ENCODE measurements at regions not wholly inside any gene's neighbourhood (a gene's known extent, or its start where the extent isn't known, plus 50 kb on each side); places are given as distances from the start of the nearest gene placed in this dataset.

DNA sequence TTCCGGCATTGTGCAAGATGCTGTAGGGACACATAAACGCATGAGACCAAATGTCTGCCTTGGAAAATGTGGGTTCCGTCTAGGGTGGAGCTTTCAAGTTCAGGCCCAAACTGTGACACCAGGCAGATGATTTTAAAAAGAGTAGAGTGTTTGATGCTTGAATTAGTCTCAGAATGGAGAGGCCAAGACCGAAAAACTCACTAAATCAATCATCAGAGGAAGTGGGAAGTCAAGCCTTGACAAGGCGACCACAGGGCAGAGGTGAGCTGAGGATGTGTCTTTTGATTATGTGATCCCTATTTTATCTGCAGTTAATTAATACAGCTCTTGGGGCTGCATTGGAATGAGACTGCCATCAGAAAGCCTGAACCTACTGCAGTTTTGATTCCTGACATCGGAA lies 275.4 kb downstream of the ABHD5 start:
- no peaks in the 10 kb centered on the region for H3K9me3 ChIP-seq
- no peak overlapping the region for H3K4me3 ChIP-seq
- intact Hi-C loops (cut with DNase I) = no loop called here
- no peaks in the 10 kb centered on the region for H3K36me3 ChIP-seq
- ATAC-seq (no peak), DNase-seq (no peak)
- peaks cover 10% of the 10 kb centered on the region for H3K27me3 ChIP-seq (ENCODE audit: low read depth)
- no peaks in the 10 kb centered on the region for H3K4me1 ChIP-seq
- TF ChIP-seq, protein P1, sequence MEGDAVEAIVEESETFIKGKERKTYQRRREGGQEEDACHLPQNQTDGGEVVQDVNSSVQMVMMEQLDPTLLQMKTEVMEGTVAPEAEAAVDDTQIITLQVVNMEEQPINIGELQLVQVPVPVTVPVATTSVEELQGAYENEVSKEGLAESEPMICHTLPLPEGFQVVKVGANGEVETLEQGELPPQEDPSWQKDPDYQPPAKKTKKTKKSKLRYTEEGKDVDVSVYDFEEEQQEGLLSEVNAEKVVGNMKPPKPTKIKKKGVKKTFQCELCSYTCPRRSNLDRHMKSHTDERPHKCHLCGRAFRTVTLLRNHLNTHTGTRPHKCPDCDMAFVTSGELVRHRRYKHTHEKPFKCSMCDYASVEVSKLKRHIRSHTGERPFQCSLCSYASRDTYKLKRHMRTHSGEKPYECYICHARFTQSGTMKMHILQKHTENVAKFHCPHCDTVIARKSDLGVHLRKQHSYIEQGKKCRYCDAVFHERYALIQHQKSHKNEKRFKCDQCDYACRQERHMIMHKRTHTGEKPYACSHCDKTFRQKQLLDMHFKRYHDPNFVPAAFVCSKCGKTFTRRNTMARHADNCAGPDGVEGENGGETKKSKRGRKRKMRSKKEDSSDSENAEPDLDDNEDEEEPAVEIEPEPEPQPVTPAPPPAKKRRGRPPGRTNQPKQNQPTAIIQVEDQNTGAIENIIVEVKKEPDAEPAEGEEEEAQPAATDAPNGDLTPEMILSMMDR (IDR thresholded peaks at IDR 0.05) = no peak
- H3K27ac ChIP-seq = no peak overlapping the region

DNA sequence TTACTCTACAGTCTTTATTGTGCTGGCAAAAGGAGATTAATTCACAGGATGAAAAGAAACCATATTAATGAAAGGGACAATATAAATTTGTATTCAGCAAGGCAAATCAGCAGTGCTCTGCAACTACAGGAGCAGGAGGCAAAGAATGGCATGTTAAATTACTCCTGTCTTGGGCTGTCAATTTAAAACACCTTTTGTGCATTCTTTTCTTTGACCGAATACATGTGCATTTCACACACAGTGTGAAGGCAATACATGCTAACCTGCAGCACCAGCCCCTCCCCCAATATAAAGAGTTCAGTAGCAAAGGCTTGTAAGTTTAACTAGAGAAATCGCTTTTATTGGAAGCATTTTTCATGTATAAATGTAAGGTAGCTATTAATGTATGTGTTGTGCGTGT lies 275.2 kb upstream of the TOPAZ1 start:
- Histone ChIP-seq H3K27me3 (ENCODE audit: low read depth) (peaks cover 10% of the 10 kb centered on the region), H3K9me3 (no peaks in the 10 kb centered on the region), H3K27ac (no peak overlapping the region), H3K36me3 (no peaks in the 10 kb centered on the region), H3K4me3 (no peak overlapping the region), H3K4me1 (no peaks in the 10 kb centered on the region)
- no peak for ATAC-seq
- TF ChIP-seq, protein P1 (IDR thresholded peaks at IDR 0.05) = no peak
- intact Hi-C loops (cut with DNase I) = no loop called here
- DNase-seq = no peak

DNA sequence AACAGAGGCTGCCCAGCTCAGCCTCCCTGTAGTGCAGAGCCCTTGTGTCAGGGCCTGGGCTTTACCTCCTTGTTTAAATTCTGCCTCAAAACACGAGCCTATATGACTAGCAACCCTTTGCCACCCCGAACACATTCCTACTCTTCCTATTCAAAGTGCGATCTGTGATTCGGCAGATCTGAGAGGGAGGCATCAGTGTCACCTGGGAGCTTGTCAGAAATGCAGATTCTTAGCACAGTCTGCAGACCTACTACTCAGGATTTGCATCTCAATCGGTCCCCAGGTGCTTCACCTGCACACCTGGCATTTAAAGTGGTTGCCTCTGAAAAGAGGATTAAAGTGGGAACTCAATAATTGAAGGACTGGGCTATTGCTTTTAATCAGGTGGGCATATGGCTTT lies 273.2 kb upstream of the TOPAZ1 start:
- Histone ChIP-seq H3K4me3 (no peak overlapping the region), H3K9me3 (no peaks in the 10 kb centered on the region), H3K4me1 (no peaks in the 10 kb centered on the region), H3K36me3 (no peaks in the 10 kb centered on the region), H3K27ac (no peak overlapping the region), H3K27me3 (ENCODE audit: low read depth) (peaks cover 10% of the 10 kb centered on the region)
- TF ChIP-seq, protein P1 (IDR thresholded peaks at IDR 0.05) = no peak
- DNase-seq (no peak), ATAC-seq (no peak)
- intact Hi-C loops (cut with DNase I) = no loop called here

DNA sequence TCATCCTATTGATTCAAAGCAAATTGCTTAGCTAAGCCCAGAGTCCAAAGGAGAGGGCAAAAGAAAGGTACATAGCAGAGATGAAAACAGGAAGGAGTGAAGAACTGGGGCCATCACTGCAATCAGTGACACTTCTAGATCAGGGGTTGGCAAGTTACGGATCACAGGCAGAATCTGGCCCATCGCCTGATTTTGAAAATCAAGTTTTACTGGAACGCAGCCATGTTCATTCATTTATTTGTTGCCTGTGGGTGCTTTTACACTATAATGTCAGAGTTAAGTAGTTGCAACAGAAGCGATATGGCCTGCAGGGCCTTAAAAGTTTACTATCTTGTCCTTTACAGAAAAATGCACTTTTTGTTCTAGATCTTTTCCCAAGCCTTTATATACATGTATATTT lies 271.7 kb upstream of the TOPAZ1 start:
- ATAC-seq (no peak), DNase-seq (no peak)
- no peak overlapping the region for H3K27ac ChIP-seq
- H3K4me1 ChIP-seq = no peaks in the 10 kb centered on the region
- no peak overlapping the region for H3K4me3 ChIP-seq
- intact Hi-C loops (cut with DNase I) = no loop called here
- TF ChIP-seq, protein P1 (IDR thresholded peaks at IDR 0.05) = no peak
- H3K36me3 ChIP-seq = no peaks in the 10 kb centered on the region
- H3K9me3 ChIP-seq = no peaks in the 10 kb centered on the region
- peaks cover 10% of the 10 kb centered on the region for H3K27me3 ChIP-seq (ENCODE audit: low read depth)

DNA sequence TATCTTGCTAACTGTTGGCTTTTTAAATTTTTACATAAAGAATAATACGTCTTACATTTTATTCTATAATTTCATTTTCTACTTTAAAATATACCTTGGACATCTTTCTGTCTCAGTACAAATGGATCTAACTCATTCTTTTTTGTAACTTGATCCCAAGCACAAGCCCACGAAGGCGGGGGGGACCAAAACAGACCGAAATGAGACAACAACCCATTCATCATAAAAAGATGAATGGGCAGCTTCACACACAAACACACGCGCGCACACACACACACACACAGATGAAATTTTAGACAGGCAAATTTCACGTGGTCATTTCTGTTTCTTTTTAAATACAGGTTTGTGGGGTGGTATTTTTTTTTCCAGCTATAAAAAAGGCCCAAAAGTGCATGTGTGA lies 271.3 kb upstream of the TOPAZ1 start:
- peaks cover 6% of the 10 kb centered on the region for H3K27me3 ChIP-seq (ENCODE audit: low read depth)
- DNase-seq = no peak
- TF ChIP-seq, protein P1 (IDR thresholded peaks at IDR 0.05) = no peak
- H3K4me1 ChIP-seq = no peaks in the 10 kb centered on the region
- H3K27ac ChIP-seq = no peak overlapping the region
- H3K9me3 ChIP-seq = no peaks in the 10 kb centered on the region
- intact Hi-C loops (cut with DNase I) = no loop called here
- no peak overlapping the region for H3K4me3 ChIP-seq
- no peak for ATAC-seq
- H3K36me3 ChIP-seq = no peaks in the 10 kb centered on the region

DNA sequence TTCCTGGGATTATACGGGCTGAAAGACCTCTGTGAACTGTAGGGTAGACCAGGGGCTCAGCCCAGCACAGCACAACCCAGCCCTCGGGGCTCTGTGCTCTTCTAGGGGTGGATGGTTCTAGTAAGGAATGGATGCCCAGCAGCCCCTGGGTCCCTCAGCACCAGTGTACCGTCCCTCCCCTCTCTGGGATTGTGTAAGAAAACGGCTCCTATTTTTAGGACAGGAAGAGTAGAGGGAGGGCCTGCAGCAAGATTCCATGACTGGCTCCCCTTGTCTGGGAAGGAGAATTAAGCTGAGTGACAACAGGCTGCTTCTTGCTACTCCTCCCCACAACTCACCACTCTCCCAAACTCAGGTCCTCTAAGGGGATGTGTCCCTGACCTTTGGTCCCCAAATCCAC lies 270.8 kb upstream of the TOPAZ1 start:
- ATAC-seq (no peak), DNase-seq (no peak)
- no peaks in the 10 kb centered on the region for H3K36me3 ChIP-seq
- H3K4me3 ChIP-seq = no peak overlapping the region
- H3K9me3 ChIP-seq = no peaks in the 10 kb centered on the region
- H3K4me1 ChIP-seq = no peaks in the 10 kb centered on the region
- intact Hi-C loops (cut with DNase I) = no loop called here
- no peak overlapping the region for H3K27ac ChIP-seq
- TF ChIP-seq, protein P1 (IDR thresholded peaks at IDR 0.05) = no peak
- peaks cover under 1% of the 10 kb centered on the region for H3K27me3 ChIP-seq (ENCODE audit: low read depth)

Measured in lower lobe of right lung (tissue), 2 donors.